H9 (cell line): ENCODE measurements at regions not wholly inside any gene's neighbourhood (a gene's known extent, or its start where the extent isn't known, plus 50 kb on each side); places are given as distances from the start of the nearest gene placed in this dataset.

ENCODE experiments used
- DNase-seq: peaks from one replicate; pipeline ENCODE4 v3.0.0-alpha.2; 2017
- H2AFZ ChIP-seq: one replicate; pipeline ENCODE4 v1.6.1; 2013; ENCODE audit warnings: mild to moderate bottlenecking, low read length, control low read depth, moderate library complexity
- H2AK5ac ChIP-seq: 2 replicates; pipeline ENCODE4 v1.6.1; 2013; ENCODE audit warnings: low read length, control low read depth, mixed read lengths; ENCODE audit not compliant: insufficient read length
- H2BK120ac ChIP-seq: one replicate; pipeline ENCODE4 v1.6.1; 2013; ENCODE audit warnings: low read depth, mild to moderate bottlenecking, low read length, control low read depth, inconsistent platforms; ENCODE audit not compliant: poor library complexity, severe bottlenecking
- H2BK12ac ChIP-seq: 2 replicates; pipeline ENCODE4 v1.6.1; 2013; ENCODE audit warnings: low read length, control low read depth, mixed read lengths, low read depth; ENCODE audit not compliant: insufficient read length
- H2BK15ac ChIP-seq: 2 replicates; pipeline ENCODE4 v1.6.1; 2013; ENCODE audit warnings: low read depth, low read length, control low read depth
- H2BK20ac ChIP-seq: one replicate; pipeline ENCODE4 v1.6.1; 2013; ENCODE audit warnings: low read depth, mild to moderate bottlenecking, low read length, control low read depth, inconsistent platforms; ENCODE audit not compliant: poor library complexity, severe bottlenecking
- H2BK5ac ChIP-seq: 2 replicates; pipeline ENCODE4 v1.6.1; 2013; ENCODE audit warnings: low read length, control low read depth, mixed read lengths; ENCODE audit not compliant: insufficient read length
- H3K14ac ChIP-seq: 2 replicates; pipeline ENCODE4 v1.6.1; 2013; ENCODE audit warnings: low read length, control low read depth; ENCODE audit not compliant: insufficient read depth
- H3K18ac ChIP-seq: 2 replicates; pipeline ENCODE4 v1.6.1; 2013; ENCODE audit warnings: low read depth, mild to moderate bottlenecking, mixed read lengths, low read length, control low read depth; ENCODE audit not compliant: insufficient read length
- H3K23ac ChIP-seq: 2 replicates; pipeline ENCODE4 v1.6.1; 2013; ENCODE audit warnings: low read length, control low read depth, mixed read lengths, low read depth; ENCODE audit not compliant: insufficient read length
- H3K23me2 ChIP-seq: 2 replicates; pipeline ENCODE4 v1.6.1; 2013; ENCODE audit warnings: low read depth, mild to moderate bottlenecking, mixed read lengths, low read length, control low read depth; ENCODE audit not compliant: insufficient read length, poor library complexity, severe bottlenecking
- H3K27ac ChIP-seq: 2 replicates; pipeline ENCODE4 v1.5.1; 2013; ENCODE audit warnings: low read length, control low read depth, mixed read lengths, low read depth; ENCODE audit not compliant: insufficient read length
- H3K27me3 ChIP-seq: 2 replicates; pipeline ENCODE4 v1.6.1; 2013; ENCODE audit warnings: low read length, control low read depth, inconsistent platforms; ENCODE audit not compliant: insufficient read depth
- H3K4ac ChIP-seq: 2 replicates; pipeline ENCODE4 v1.6.1; 2013; ENCODE audit warnings: low read depth, mild to moderate bottlenecking, control low read depth, inconsistent platforms, low read length, moderate library complexity
- H3K4me1 ChIP-seq: 2 replicates; pipeline ENCODE4 v1.6.1; 2013; ENCODE audit warnings: low read length, control low read depth, inconsistent platforms; ENCODE audit not compliant: insufficient read depth
- H3K4me2 ChIP-seq: 2 replicates; pipeline ENCODE4 v1.6.1; 2013; ENCODE audit warnings: low read length, control low read depth, mixed read lengths; ENCODE audit not compliant: insufficient read length, insufficient read depth
- H3K56ac ChIP-seq: 2 replicates; pipeline ENCODE4 v1.6.1; 2013; ENCODE audit warnings: low read depth, mild to moderate bottlenecking, mixed read lengths, low read length, control low read depth; ENCODE audit not compliant: insufficient read length
- H3K79me1 ChIP-seq: 2 replicates; pipeline ENCODE4 v1.6.1; 2013; ENCODE audit warnings: low read depth, mild to moderate bottlenecking, moderate library complexity, low read length, control low read depth, inconsistent platforms; ENCODE audit not compliant: insufficient read depth, poor library complexity, severe bottlenecking
- H3K79me2 ChIP-seq: 2 replicates; pipeline ENCODE4 v1.6.1; 2013; ENCODE audit warnings: low read length, control low read depth, inconsistent platforms; ENCODE audit not compliant: insufficient read depth
- H3K9ac ChIP-seq: 2 replicates; pipeline ENCODE4 v1.6.1; 2013; ENCODE audit warnings: low read length, control low read depth, mixed read lengths; ENCODE audit not compliant: insufficient read length; ENCODE audit errors: extremely low read depth
- H3K9me3 ChIP-seq: one replicate; pipeline ENCODE4 v1.6.1; 2013; ENCODE audit warnings: low read depth, low read length, inconsistent platforms; ENCODE audit not compliant: control insufficient read depth
- H3T11ph ChIP-seq: one replicate; pipeline ENCODE4 v1.6.1; 2013; ENCODE audit warnings: mild to moderate bottlenecking, low read length, control low read depth, inconsistent platforms
- H4K20me1 ChIP-seq: one replicate; pipeline ENCODE4 v1.6.1; 2013; ENCODE audit not compliant: control insufficient read depth, insufficient read length, insufficient read depth
- H4K5ac ChIP-seq: 2 replicates; pipeline ENCODE4 v1.6.1; 2013; ENCODE audit warnings: low read depth, mild to moderate bottlenecking, mixed read lengths, low read length, control low read depth; ENCODE audit not compliant: insufficient read length
- H4K8ac ChIP-seq: replicated peaks from 2 replicates; pipeline ENCODE4 v1.6.1; 2013; ENCODE audit warnings: low read length, control low read depth, mixed read lengths, low read depth; ENCODE audit not compliant: insufficient read length
- H4K91ac ChIP-seq: 2 replicates; pipeline ENCODE4 v1.6.1; 2013; ENCODE audit warnings: low read depth, mild to moderate bottlenecking, moderate library complexity, mixed read lengths, low read length, control low read depth; ENCODE audit not compliant: insufficient read length
- H3K27ac Mint-ChIP-seq, 3 experiments: 2 replicates in 2 of 3; 3 replicates in 1 of 3; pipeline ENCODE4 v1.8.0; 2020 to 2021; ENCODE audit warnings: mixed read lengths in 3 of 3, mild to moderate bottlenecking in 1 of 3, moderate library complexity in 1 of 3
- H3K27me3 Mint-ChIP-seq: 2 replicates; pipeline ENCODE4 v1.8.0; 2021; ENCODE audit warnings: low read depth, mild to moderate bottlenecking, moderate library complexity, mixed read lengths
- H3K36me3 Mint-ChIP-seq, 3 experiments: 2 replicates in 2 of 3; 3 replicates in 1 of 3; pipeline ENCODE4 v1.8.0; 2020 to 2021; ENCODE audit warnings: low read depth in 3 of 3, mixed read lengths in 3 of 3; ENCODE audit not compliant: insufficient read depth in 1 of 3
- H3K4me1 Mint-ChIP-seq, 2 experiments: 2 replicates each; pipeline ENCODE4 v1.8.0; 2020; ENCODE audit warnings: mixed read lengths in 2 of 2
- H3K4me3 Mint-ChIP-seq, 2 experiments: 2 replicates in 1 of 2; 3 replicates in 1 of 2; pipeline ENCODE4 v1.8.0; 2020 to 2021; ENCODE audit warnings: mild to moderate bottlenecking in 2 of 2, mixed read lengths in 2 of 2, moderate library complexity in 1 of 2
- H3K9me3 Mint-ChIP-seq, 2 experiments: 2 replicates in 1 of 2; 3 replicates in 1 of 2; pipeline ENCODE4 v1.8.0; 2020; ENCODE audit warnings: mild to moderate bottlenecking in 2 of 2, mixed read lengths in 2 of 2, moderate library complexity in 1 of 2
- WGBS: extraction: QIAGEN DNeasy Blood & Tissue Kit; methylation state at CpG from one replicate; pipeline ENCODE4 v1.1.7; 2013; ENCODE audit warnings: missing lambda C conversion rate, low lambda C conversion rate, mixed read lengths; ENCODE audit not compliant: insufficient read length; ENCODE audit errors: extremely low coverage; 5-methylcytosine and 5-hydroxymethylcytosine counted together
- TF ChIP-seq, protein P1 (sequence below): fragments of 200-600 bp; sonication (generic); conservative IDR thresholded peaks from 3 replicates; pipeline ENCODE4 v1.8.0; 2021; ENCODE audit warnings: antibody characterized with exemption, mild to moderate bottlenecking

- Histone ChIP-seq H2BK15ac (no peak overlapping the region), H3K79me1 (no peaks in the 10 kb centered on the region), H2BK120ac (no peak overlapping the region), H2AK5ac (no peak overlapping the region), H3T11ph (no peak overlapping the region), H3K23me2 (no peaks in the 10 kb centered on the region), H2BK5ac (no peak overlapping the region), H3K27ac (no peak overlapping the region), H3K9me3 (no peaks in the 10 kb centered on the region), H3K79me2 (no peaks in the 10 kb centered on the region), H3K27me3 (no peaks in the 10 kb centered on the region), H3K4me1 (no peaks in the 10 kb centered on the region), H4K5ac (no peak overlapping the region), H2BK12ac (no peak overlapping the region), H4K91ac (no peak overlapping the region), H3K4me2 (no peak overlapping the region), H4K20me1 (no peaks in the 10 kb centered on the region), H2AFZ (no peak overlapping the region), H4K8ac (no peak overlapping the region), H3K4ac (no peak overlapping the region), H3K18ac (no peak overlapping the region), H3K14ac (no peak overlapping the region), H3K56ac (no peak overlapping the region), H3K23ac (no peak overlapping the region), H2BK20ac (no peak overlapping the region), H3K9ac (no peak overlapping the region)
- TF ChIP-seq, protein P1, sequence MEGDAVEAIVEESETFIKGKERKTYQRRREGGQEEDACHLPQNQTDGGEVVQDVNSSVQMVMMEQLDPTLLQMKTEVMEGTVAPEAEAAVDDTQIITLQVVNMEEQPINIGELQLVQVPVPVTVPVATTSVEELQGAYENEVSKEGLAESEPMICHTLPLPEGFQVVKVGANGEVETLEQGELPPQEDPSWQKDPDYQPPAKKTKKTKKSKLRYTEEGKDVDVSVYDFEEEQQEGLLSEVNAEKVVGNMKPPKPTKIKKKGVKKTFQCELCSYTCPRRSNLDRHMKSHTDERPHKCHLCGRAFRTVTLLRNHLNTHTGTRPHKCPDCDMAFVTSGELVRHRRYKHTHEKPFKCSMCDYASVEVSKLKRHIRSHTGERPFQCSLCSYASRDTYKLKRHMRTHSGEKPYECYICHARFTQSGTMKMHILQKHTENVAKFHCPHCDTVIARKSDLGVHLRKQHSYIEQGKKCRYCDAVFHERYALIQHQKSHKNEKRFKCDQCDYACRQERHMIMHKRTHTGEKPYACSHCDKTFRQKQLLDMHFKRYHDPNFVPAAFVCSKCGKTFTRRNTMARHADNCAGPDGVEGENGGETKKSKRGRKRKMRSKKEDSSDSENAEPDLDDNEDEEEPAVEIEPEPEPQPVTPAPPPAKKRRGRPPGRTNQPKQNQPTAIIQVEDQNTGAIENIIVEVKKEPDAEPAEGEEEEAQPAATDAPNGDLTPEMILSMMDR, result no peak
- no CpG with 5 or more reads among the region's 3 CpGs for WGBS
- no peak for DNase-seq
- Mint-ChIP-seq H3K9me3 (no peaks in the 10 kb centered on the region), H3K4me3 (no peak overlapping the region), H3K27ac (no peak overlapping the region), H3K4me1 (peaks cover 0 to 4% of the 10 kb centered on the region in 2 experiments; a peak in 1 of 4 replicates), H3K27me3 (no peaks in the 10 kb centered on the region), H3K36me3 (no peaks in the 10 kb centered on the region)
Observed at GRCh38 chr4:146107587-146108240, 67.8 kb upstream of the LSM6 start.
